GM21717 (cell line): ENCODE measurements at regions not wholly inside any gene's neighbourhood (a gene's known extent, or its start where the extent isn't known, plus 50 kb on each side); places are given as distances from the start of the nearest gene placed in this dataset.
A peak's percentile ranks its signal among the peaks of the same experiment; 100 is the strongest.

Experiments used
- ATAC-seq: cut with Tn5 transposase; IDR thresholded peaks from one replicate; pipeline ENCODE4 v1.9.1; 2021; ENCODE audit warnings: mild to moderate bottlenecking, moderate library complexity; ENCODE audit not compliant: unreplicated experiment

- no peak for ATAC-seq
Measured at GRCh38 chr1:187234706-187235105, 406.0 kb downstream of the PLA2G4A start.

- no peak for ATAC-seq
Measured at GRCh38 chr1:187236199-187236598, 407.4 kb downstream of the PLA2G4A start.

- no peak for ATAC-seq
Measured at GRCh38 chr1:187236676-187237075, 407.9 kb downstream of the PLA2G4A start.

- no peak for ATAC-seq
Measured at GRCh38 chr1:187237542-187237941, 408.8 kb downstream of the PLA2G4A start.

- ATAC-seq: no peak
Measured at GRCh38 chr1:187241971-187242370, 413.2 kb downstream of the PLA2G4A start.

DNA sequence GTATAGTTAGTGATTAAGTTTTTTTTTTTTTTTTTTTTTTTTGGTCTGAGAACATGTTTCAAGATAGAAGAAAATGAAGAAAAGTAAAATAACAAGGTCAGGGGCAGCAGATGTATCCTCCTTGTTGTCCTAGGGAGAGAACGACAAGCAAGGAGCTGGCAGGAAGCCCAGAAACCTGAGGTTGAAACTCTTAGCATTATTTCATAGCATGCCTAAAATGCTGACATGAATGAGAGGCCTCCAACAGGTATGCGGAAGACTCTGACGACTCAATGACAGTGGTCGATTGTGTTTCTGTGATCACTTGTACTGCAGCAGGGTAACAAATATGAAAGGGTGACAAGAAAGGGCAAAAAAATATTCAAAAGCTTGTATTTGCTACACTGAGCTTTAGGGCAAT, 415.9 kb downstream of the PLA2G4A start:
- no peak for ATAC-seq

- no peak for ATAC-seq
Measured at GRCh38 chr1:187245201-187245600, 416.5 kb downstream of the PLA2G4A start.

- ATAC-seq: no peak
Measured at GRCh38 chr1:187249196-187249595, 420.4 kb downstream of the PLA2G4A start.

DNA sequence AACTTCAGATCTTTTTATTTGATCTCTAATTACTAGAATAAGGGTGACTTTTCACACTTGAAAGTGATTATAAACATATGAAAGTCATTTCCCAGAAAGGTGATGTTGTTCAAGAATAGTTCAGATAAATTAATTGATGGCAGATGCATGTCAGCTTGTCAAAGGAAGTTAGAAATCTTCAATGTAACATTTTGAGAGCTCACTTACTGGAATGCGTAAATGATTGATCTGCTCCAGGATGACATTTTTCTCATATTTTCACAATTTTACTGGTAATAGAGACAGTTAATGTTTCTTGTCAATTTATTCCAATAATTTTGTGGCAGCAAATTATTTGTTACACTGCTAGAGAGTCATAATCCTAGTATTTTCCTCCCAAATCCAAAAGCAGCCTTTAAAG, 424.2 kb downstream of the PLA2G4A start:
- no peak for ATAC-seq

DNA sequence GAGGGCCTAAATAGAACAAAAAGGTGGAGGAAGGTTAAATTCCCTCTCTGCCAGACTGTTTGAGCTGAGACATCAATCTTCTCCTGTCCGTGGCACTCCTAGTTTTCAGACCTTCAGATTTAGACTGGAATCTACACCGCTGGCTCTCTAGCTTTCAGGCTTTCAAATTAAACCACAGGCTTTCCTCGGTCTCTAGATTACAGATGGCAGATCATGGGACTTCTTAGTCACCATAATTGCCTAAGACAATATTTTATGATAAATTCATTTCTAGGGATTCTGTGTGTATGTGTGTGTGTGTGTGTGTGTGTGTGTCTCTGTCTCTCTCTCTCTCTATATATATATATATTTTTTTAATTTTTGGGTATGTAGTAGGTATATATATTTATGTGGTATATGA, 428.7 kb downstream of the PLA2G4A start:
- no peak for ATAC-seq

DNA sequence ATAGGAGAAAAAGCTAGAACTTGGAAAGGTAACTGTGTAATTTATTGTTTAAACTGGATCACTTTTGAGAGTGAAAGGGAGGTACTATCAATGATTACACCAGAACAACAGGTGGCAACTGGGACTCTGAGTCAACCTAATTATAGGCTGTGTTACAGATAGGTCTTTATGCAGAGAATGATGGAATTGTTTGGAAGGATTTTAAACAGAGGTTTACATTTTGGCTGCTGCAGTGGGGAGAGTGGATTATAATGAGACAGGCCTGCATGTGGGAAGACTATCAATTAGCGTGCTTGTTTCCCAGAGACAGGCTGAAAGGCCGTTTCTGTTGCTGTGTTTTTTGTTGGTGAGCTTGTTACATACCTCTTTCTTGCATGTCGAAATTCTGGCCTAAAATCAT, 432.9 kb downstream of the PLA2G4A start:
- no peak for ATAC-seq

GRCh38 chr1:187262731-187263130, 434.0 kb downstream of the PLA2G4A start:
- no peak for ATAC-seq

GRCh38 chr1:187264995-187265602, 436.4 kb downstream of the PLA2G4A start:
- no peak for ATAC-seq

DNA sequence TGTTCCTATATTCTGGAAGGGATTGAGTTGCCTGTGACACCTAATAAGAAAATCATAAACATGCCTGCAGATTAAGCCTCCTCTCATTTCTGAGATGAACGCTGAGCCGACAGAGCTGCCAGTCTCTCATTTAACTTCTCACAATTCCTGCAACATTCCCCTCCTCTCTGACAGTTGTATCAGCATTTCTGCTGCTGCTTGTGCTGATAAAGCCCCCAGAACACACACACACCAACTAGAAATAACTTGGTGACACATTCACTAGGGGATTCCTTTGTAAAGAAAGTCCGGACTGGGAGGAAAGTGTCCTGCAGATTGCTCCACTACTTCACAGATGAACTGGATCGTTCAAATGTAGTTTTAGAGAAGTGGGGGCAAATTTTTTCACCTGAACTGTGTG, 437.3 kb downstream of the PLA2G4A start:
- ATAC-seq: no peak

GRCh38 chr1:187267827-187268226, 439.1 kb downstream of the PLA2G4A start:
- no peak for ATAC-seq

- peak; percentile 65 for ATAC-seq
Measured at GRCh38 chr1:187270256-187270655, 441.5 kb downstream of the PLA2G4A start.

DNA sequence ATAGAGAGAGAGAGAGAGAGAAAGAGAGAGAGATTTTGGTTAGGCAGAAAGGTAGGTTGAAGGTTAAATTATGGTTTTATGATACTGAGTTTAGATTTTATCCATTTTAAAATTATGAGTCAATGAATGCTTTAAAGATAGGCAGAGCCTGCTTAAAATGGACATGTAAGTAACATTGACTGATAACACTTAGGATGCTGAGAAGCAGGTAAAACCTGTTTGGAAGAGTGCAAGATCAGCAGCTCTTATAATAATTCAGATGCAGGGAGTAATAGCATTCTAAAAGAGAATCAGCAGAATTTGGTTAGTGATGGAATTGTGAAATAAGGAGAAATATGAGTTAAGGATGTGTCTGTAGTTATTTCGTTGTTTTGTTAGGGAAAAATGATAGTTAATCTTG, 446.6 kb downstream of the PLA2G4A start:
- no peak for ATAC-seq

DNA sequence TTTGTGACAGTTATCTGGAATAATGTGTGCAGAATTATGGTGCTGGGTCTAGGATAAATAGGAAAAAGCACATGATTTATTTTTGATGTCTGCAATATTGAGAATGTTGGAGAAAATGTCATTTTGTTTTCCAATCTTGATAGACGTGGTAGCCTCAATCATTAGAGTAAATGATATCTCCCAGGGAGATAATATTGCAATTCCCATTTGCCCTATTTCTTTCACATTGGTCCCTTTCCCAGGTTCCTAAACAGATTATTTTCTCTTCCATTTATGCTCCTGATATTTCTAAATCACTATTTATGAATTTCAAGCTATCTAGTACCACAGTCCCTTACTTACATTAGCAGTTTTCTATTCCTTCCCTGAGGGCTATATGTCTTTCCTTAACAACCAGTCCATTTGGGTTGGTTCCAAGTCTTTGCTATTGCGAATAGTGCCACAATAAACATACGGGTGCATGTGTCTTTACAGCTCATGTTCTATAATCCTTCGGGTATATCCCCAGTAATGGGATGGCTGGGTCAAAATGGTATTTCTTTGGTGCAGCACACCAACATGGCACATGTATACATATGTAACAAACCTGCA, 447.3 kb downstream of the PLA2G4A start:
- no peak for ATAC-seq

- no peak for ATAC-seq
Measured at GRCh38 chr1:187276677-187277076, 447.9 kb downstream of the PLA2G4A start.

DNA sequence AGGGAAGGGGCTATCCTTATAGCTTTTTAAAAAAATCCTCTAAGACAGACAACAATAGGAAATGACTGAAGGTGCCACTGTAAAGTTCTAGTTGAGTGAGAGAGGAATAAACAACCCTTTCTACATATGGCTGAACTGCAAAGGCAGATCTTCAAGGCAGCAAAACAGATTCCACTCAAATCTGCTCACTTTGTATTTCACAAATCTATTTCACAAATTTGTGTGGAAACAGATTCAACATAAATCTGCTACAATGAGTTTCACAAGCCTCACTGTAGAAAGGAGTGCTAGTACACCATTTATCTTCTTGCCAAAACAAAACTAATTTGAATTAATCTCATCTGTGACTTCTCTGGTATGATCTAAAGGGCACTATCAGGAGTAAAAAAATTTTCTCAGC, 451.3 kb downstream of the PLA2G4A start:
- ATAC-seq: no peak

- ATAC-seq: no peak
Measured at GRCh38 chr1:187281085-187281484, 452.3 kb downstream of the PLA2G4A start.

DNA sequence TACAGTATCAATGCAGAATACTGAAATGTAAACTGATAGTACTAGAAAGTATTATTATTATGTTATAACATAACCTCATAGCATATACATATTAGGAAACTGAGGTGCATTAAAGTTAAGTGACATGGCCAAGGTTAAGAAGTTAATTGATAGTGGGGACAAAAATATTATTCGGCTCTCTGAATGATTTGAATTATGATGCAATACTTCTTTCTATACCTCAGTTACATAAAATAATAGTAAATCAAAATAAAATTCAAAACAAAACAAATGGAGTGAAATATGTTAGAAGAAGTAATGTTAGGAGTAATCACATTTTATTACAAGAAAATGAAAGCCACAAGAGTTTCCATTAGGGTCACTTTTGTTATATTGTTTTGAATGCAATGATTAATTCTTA, 455.2 kb downstream of the PLA2G4A start:
- no peak for ATAC-seq
